BLaER1 treated with 17β-estradiol and CSF1 and Interleukin-3, amounts not matched to agents 10 nM and 100 nM (cell line): ENCODE measurements at regions not wholly inside any gene's neighbourhood (a gene's known extent, or its start where the extent isn't known, plus 50 kb on each side); places are given as distances from the start of the nearest gene placed in this dataset.

Source experiments
- H3K27ac ChIP-seq, 11 experiments: shearing (Covaris generic); formaldehyde crosslinking; 2 replicates each; pipeline ENCODE4 v1.8.1; 2022
- H3K27me3 ChIP-seq, 11 experiments: shearing (Covaris generic); formaldehyde crosslinking; 2 replicates each; pipeline ENCODE4 v1.8.1; 2022
- H3K36me3 ChIP-seq, 11 experiments: shearing (Covaris generic); formaldehyde crosslinking; 2 replicates each; pipeline ENCODE4 v1.8.1; 2022
- H3K4me1 ChIP-seq, 10 experiments: shearing (Covaris generic); formaldehyde crosslinking; 2 replicates each; pipeline ENCODE4 v1.8.1; 2022
- H3K4me2 ChIP-seq, 11 experiments: shearing (Covaris generic); formaldehyde crosslinking; 2 replicates each; pipeline ENCODE4 v1.8.1; 2022
- H3K4me3 ChIP-seq, 10 experiments: shearing (Covaris generic); formaldehyde crosslinking; 2 replicates each; pipeline ENCODE4 v1.8.1; 2022
- H3K9ac ChIP-seq, 11 experiments: shearing (Covaris generic); formaldehyde crosslinking; 2 replicates each; pipeline ENCODE4 v1.8.1; 2022
- H3K9me3 ChIP-seq, 11 experiments: shearing (Covaris generic); formaldehyde crosslinking; replicated peaks in 1 of 11; 2 replicates each; pipeline ENCODE4 v1.8.1; 2022
- H4K20me1 ChIP-seq, 11 experiments: shearing (Covaris generic); formaldehyde crosslinking; 2 replicates each; pipeline ENCODE4 v1.8.1; 2022
- Cebpa-rat ChIP-seq, 11 experiments: shearing (Covaris generic); IDR thresholded peaks; 2 replicates each; pipeline ENCODE4 v1.8.1; 2022

DNA sequence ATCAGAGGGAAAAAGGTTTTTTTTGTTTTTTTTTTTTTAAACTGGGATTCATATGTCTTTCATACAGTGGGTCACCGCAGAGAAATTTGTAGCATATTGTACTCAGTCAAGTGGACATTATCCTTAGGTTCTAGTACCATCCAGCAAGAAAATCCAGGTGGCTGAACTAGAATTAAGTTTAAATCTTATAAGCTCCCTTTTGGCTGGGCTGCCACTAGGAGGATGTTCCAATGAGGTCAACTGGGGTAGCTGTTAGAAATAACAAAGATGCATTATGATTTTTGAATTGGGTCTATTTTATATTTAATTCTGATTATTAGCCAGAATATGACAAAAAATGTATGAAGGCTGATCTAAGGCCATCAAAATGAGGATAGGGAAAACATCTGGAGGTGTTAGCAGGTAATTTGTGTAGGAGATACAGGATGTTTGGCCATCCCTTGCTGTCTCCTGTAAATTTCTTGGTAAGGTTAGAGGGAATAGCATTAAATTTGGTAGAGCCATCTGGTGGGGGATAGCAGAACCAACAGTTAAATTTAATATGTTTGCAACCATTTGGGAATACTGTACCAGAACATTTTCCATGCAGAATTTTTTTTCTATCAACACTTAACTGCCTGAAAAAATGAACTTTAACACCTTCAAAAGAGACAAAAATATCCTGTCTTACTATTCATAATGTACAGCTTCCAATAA, 568.5 kb upstream of the B3GALT2 start:
- Histone ChIP-seq H3K27me3 (no peaks in the 10 kb centered on the region), H3K36me3 (no peaks in the 10 kb centered on the region), H3K9me3 (no peaks in the 10 kb centered on the region), H4K20me1 (no peaks in the 10 kb centered on the region), H3K9ac (no peak overlapping the region), H3K4me1 (no peaks in the 10 kb centered on the region), H3K4me2 (no peak overlapping the region), H3K4me3 (no peak overlapping the region), H3K27ac (no peak overlapping the region)
- TF ChIP-seq Cebpa-rat (IDR thresholded peaks at IDR 0.05) = no peak

DNA sequence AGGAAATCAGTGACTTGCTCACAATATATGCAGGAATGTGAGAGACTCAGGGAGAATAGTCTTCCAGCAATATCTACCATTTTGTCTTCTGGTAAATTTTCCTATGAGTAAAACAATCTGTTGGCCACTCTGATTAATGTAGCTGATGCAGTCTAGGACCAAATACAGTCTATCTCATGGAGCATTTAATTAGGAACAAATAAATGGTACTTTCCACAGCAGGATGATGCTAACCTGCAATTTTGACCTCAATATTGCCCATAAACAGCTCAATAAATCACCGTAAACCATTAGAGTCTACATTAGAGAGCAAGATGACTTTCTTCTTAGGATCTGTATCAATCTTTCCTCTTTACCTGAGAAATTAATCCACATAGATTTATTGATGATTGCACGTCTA, 567.7 kb upstream of the B3GALT2 start:
- Histone ChIP-seq H3K9me3 (no peaks in the 10 kb centered on the region), H3K27me3 (no peaks in the 10 kb centered on the region), H4K20me1 (no peaks in the 10 kb centered on the region), H3K4me3 (no peak overlapping the region), H3K9ac (no peak overlapping the region), H3K27ac (no peak overlapping the region), H3K36me3 (no peaks in the 10 kb centered on the region), H3K4me2 (no peak overlapping the region), H3K4me1 (no peaks in the 10 kb centered on the region)
- no peak for TF ChIP-seq Cebpa-rat (IDR thresholded peaks at IDR 0.05)

GRCh38 chr1:193753038-193753756, 566.8 kb upstream of the B3GALT2 start:
- Histone ChIP-seq H3K36me3 (no peaks in the 10 kb centered on the region), H3K9ac (no peak overlapping the region), H3K9me3 (no peaks in the 10 kb centered on the region), H3K27me3 (no peaks in the 10 kb centered on the region), H3K4me2 (no peak overlapping the region), H3K4me3 (no peak overlapping the region), H4K20me1 (no peaks in the 10 kb centered on the region), H3K27ac (no peak overlapping the region), H3K4me1 (no peaks in the 10 kb centered on the region)
- TF ChIP-seq Cebpa-rat (IDR thresholded peaks at IDR 0.05) = no peak

DNA sequence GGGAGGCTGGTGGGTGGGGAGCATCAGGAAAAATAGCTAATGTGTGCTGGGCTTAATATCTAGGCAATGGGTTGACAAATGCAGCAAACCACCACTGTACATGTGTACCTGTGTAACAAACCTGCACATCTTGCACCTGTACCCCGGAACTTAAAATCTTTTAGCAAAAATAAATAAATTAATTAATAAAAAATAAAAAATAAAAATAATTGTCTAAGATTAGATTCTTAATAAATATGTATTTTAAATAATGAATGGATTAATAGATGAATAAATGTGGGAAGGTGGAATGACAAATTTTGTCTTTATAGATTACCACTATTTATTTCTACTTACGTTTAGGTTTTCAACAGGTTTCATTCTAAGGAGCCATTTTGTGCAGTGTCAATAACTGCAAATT, 563.5 kb upstream of the B3GALT2 start:
- H3K27me3 ChIP-seq = no peaks in the 10 kb centered on the region
- H3K4me1 ChIP-seq = no peaks in the 10 kb centered on the region
- no peaks in the 10 kb centered on the region for H4K20me1 ChIP-seq
- H3K9ac ChIP-seq = no peak overlapping the region
- H3K9me3 ChIP-seq = no peaks in the 10 kb centered on the region
- no peak overlapping the region for H3K4me2 ChIP-seq
- no peak overlapping the region for H3K4me3 ChIP-seq
- H3K36me3 ChIP-seq = no peaks in the 10 kb centered on the region
- H3K27ac ChIP-seq = no peak overlapping the region
- no peak for TF ChIP-seq Cebpa-rat (IDR thresholded peaks at IDR 0.05)

- no peaks in the 10 kb centered on the region for H3K27me3 ChIP-seq
- H3K9me3 ChIP-seq = no peaks in the 10 kb centered on the region
- no peaks in the 10 kb centered on the region for H3K36me3 ChIP-seq
- no peak overlapping the region for H3K9ac ChIP-seq
- H3K4me1 ChIP-seq = no peaks in the 10 kb centered on the region
- TF ChIP-seq Cebpa-rat (IDR thresholded peaks at IDR 0.05) = no peak
- H3K27ac ChIP-seq = no peak overlapping the region
- H4K20me1 ChIP-seq = no peaks in the 10 kb centered on the region
- H3K4me3 ChIP-seq = no peak overlapping the region
- H3K4me2 ChIP-seq = no peak overlapping the region
Observed at GRCh38 chr1:193747579-193747978, 561.2 kb upstream of the B3GALT2 start.

GRCh38 chr1:193741228-193741627, 554.8 kb upstream of the B3GALT2 start:
- H3K9ac ChIP-seq = no peak overlapping the region
- H3K4me2 ChIP-seq = no peak overlapping the region
- no peaks in the 10 kb centered on the region for H4K20me1 ChIP-seq
- H3K4me3 ChIP-seq = no peak overlapping the region
- H3K27ac ChIP-seq = no peak overlapping the region
- H3K4me1 ChIP-seq = no peaks in the 10 kb centered on the region
- no peaks in the 10 kb centered on the region for H3K36me3 ChIP-seq
- no peak for TF ChIP-seq Cebpa-rat (IDR thresholded peaks at IDR 0.05)
- no peaks in the 10 kb centered on the region for H3K9me3 ChIP-seq
- no peaks in the 10 kb centered on the region for H3K27me3 ChIP-seq

GRCh38 chr1:193740762-193741161, 554.3 kb upstream of the B3GALT2 start:
- H3K9ac ChIP-seq = no peak overlapping the region
- no peak overlapping the region for H3K4me2 ChIP-seq
- TF ChIP-seq Cebpa-rat (IDR thresholded peaks at IDR 0.05) = no peak
- H3K9me3 ChIP-seq = no peaks in the 10 kb centered on the region
- no peaks in the 10 kb centered on the region for H3K27me3 ChIP-seq
- no peak overlapping the region for H3K4me3 ChIP-seq
- no peaks in the 10 kb centered on the region for H3K4me1 ChIP-seq
- no peaks in the 10 kb centered on the region for H3K36me3 ChIP-seq
- H4K20me1 ChIP-seq = no peaks in the 10 kb centered on the region
- no peak overlapping the region for H3K27ac ChIP-seq

DNA sequence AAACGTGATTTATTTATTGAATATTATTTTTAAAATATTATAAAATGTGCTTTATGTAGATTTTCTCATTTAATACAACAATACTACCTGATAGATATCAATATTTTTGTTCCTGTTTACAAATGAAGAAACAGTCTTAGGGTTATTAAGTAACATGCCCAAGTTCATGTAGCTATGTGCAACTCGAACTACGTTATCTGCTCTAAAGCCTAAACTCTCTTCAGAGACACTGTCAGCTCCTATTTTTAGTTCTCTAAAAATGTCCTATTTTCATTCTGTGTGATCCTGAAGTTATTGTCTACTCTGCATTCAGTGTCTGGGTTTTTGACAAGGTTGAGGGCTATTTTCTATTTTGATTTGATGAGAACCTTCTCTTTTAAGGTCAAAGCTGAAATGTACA, 550.1 kb upstream of the B3GALT2 start:
- Histone ChIP-seq H3K27ac (no peak overlapping the region), H4K20me1 (no peaks in the 10 kb centered on the region), H3K4me2 (no peak overlapping the region), H3K27me3 (no peaks in the 10 kb centered on the region), H3K4me3 (no peak overlapping the region), H3K9me3 (no peaks in the 10 kb centered on the region), H3K36me3 (no peaks in the 10 kb centered on the region), H3K9ac (no peak overlapping the region), H3K4me1 (no peaks in the 10 kb centered on the region)
- TF ChIP-seq Cebpa-rat (IDR thresholded peaks at IDR 0.05) = no peak

- no peak overlapping the region for H3K27ac ChIP-seq
- no peaks in the 10 kb centered on the region for H3K9me3 ChIP-seq
- TF ChIP-seq Cebpa-rat (IDR thresholded peaks at IDR 0.05) = no peak
- H3K27me3 ChIP-seq = no peaks in the 10 kb centered on the region
- no peaks in the 10 kb centered on the region for H3K36me3 ChIP-seq
- H3K9ac ChIP-seq = no peak overlapping the region
- peaks cover 0 to 4% (median 0%) of the 10 kb centered on the region in 10 experiments; a peak in 1 of 20 replicates for H3K4me1 ChIP-seq
- H3K4me3 ChIP-seq = no peak overlapping the region
- H3K4me2 ChIP-seq = no peak overlapping the region
- no peaks in the 10 kb centered on the region for H4K20me1 ChIP-seq
Observed at GRCh38 chr1:193733674-193734073, 547.3 kb upstream of the B3GALT2 start.

DNA sequence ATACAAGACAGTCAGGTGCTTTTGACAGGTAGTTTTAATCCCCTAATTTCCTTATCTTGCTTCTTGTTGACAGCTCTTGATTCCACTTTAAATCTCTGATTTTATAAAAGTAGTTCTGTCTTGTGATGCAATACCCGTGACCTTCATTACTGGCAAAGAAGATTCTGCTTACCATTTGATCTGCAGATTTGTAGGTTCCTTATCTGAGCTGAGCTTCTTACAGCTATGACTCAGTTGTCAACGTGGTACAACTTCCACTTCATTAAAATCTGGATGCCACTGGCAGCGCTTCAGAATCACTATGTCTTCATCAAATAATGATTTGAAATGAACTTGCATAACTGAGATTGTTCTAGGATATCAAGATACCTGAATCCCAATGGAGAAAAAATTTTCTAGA, 543.6 kb upstream of the B3GALT2 start:
- Histone ChIP-seq H3K9me3 (no peaks in the 10 kb centered on the region), H3K36me3 (no peaks in the 10 kb centered on the region), H3K4me1 (peaks cover 0 to 4% (median 0%) of the 10 kb centered on the region in 10 experiments; a peak in 1 of 20 replicates), H4K20me1 (no peaks in the 10 kb centered on the region), H3K27me3 (no peaks in the 10 kb centered on the region), H3K27ac (no peak overlapping the region), H3K4me3 (no peak overlapping the region), H3K4me2 (no peak overlapping the region), H3K9ac (no peak overlapping the region)
- 0 out of 22 replicates have a peak, but pooled peaks of 1 of the 11 experiments have one; percentile 9 for TF ChIP-seq Cebpa-rat (IDR thresholded peaks at IDR 0.05)
